ENCODE measurements at regions not wholly inside any gene's neighbourhood (a gene's known extent, or its start where the extent isn't known, plus 50 kb on each side); places are given as distances from the start of the nearest gene placed in this dataset.

DNA sequence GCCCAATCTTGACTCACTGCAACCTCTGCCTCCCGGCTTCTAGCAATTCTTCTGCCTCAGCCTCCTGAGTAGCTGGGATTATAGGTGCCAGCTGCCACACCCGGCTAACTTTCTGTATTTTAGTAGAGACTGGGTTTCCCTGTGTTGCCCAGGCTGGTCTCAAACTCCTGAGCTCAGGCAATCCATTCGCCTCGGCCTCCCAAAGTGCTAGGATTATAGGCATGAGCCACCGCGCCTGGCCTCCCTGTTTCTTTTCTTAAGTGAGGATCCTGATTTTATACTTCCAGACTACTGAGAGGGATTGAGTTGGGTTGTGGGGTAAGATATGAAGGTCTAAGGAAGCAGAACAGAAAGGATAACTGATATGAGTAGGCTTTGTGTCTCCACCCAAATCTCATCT lies 106.8 kb downstream of the CNTN3 start:
- TF ChIP-seq, protein P1, sequence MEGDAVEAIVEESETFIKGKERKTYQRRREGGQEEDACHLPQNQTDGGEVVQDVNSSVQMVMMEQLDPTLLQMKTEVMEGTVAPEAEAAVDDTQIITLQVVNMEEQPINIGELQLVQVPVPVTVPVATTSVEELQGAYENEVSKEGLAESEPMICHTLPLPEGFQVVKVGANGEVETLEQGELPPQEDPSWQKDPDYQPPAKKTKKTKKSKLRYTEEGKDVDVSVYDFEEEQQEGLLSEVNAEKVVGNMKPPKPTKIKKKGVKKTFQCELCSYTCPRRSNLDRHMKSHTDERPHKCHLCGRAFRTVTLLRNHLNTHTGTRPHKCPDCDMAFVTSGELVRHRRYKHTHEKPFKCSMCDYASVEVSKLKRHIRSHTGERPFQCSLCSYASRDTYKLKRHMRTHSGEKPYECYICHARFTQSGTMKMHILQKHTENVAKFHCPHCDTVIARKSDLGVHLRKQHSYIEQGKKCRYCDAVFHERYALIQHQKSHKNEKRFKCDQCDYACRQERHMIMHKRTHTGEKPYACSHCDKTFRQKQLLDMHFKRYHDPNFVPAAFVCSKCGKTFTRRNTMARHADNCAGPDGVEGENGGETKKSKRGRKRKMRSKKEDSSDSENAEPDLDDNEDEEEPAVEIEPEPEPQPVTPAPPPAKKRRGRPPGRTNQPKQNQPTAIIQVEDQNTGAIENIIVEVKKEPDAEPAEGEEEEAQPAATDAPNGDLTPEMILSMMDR (IDR thresholded peaks at IDR 0.05): no peak
- TF ChIP-seq EP300 (IDR thresholded peaks at IDR 0.05): no peak

Data from tibial nerve (tissue), 4 donors.